GM23248 (cell line): ENCODE measurements at regions not wholly inside any gene's neighbourhood (a gene's known extent, or its start where the extent isn't known, plus 50 kb on each side); places are given as distances from the start of the nearest gene placed in this dataset.

ENCODE experiments used
- DNase-seq: peaks from one replicate; pipeline ENCODE4 v3.0.0-alpha.2; 2015
- H2AFZ ChIP-seq: fragments of 200-600 bp; sonication (generic); 2 replicates; pipeline ENCODE4 v1.6.1; 2016; ENCODE audit warnings: antibody characterized with exemption
- H3F3A ChIP-seq: fragments of 200-600 bp; sonication (generic); 2 replicates; pipeline ENCODE4 v1.6.1; 2016; ENCODE audit warnings: mild to moderate bottlenecking, antibody characterized with exemption, mixed run types; ENCODE audit not compliant: insufficient read depth
- H3K27ac ChIP-seq: fragments of 200-600 bp; sonication (generic); 2 replicates; pipeline ENCODE4 v1.5.1; 2016; ENCODE audit warnings: mild to moderate bottlenecking
- H3K27me3 ChIP-seq: fragments of 200-600 bp; sonication (generic); replicated peaks from 2 replicates; pipeline ENCODE4 v1.6.1; 2016; ENCODE audit warnings: mild to moderate bottlenecking; ENCODE audit not compliant: insufficient read depth
- H3K36me3 ChIP-seq: fragments of 200-600 bp; sonication (generic); 2 replicates; pipeline ENCODE4 v1.6.1; 2016; ENCODE audit warnings: low read depth, mild to moderate bottlenecking
- H3K4me1 ChIP-seq: fragments of 200-600 bp; sonication (generic); 2 replicates; pipeline ENCODE4 v1.6.1; 2016; ENCODE audit warnings: mild to moderate bottlenecking; ENCODE audit not compliant: insufficient read depth
- H3K4me2 ChIP-seq: fragments of 200-600 bp; sonication (generic); one replicate; pipeline ENCODE4 v1.6.1; 2016; ENCODE audit warnings: mild to moderate bottlenecking; ENCODE audit not compliant: unreplicated experiment
- H3K4me3 ChIP-seq: fragments of 200-600 bp; sonication (generic); 2 replicates; pipeline ENCODE4 v1.5.1; 2016; ENCODE audit warnings: mild to moderate bottlenecking
- H3K79me2 ChIP-seq: fragments of 200-600 bp; sonication (generic); 2 replicates; pipeline ENCODE4 v1.6.1; 2016; ENCODE audit warnings: mild to moderate bottlenecking; ENCODE audit not compliant: insufficient read depth
- H3K9ac ChIP-seq: fragments of 200-600 bp; sonication (generic); 2 replicates; pipeline ENCODE4 v1.6.1; 2016; ENCODE audit warnings: mild to moderate bottlenecking
- H3K9me2 ChIP-seq: fragments of 200-600 bp; sonication (generic); 2 replicates; pipeline ENCODE4 v1.6.1; 2016; ENCODE audit warnings: mixed run types, mild to moderate bottlenecking, moderate library complexity; ENCODE audit not compliant: insufficient read depth
- H3K9me3 ChIP-seq: fragments of 200-600 bp; sonication (generic); one replicate; pipeline ENCODE4 v1.6.1; 2017; ENCODE audit warnings: low read depth
- H4K20me1 ChIP-seq: fragments of 200-600 bp; sonication (generic); 2 replicates; pipeline ENCODE4 v1.6.0; 2016; ENCODE audit not compliant: insufficient read depth
- EZH2 ChIP-seq: fragments of 200-600 bp; sonication (generic); IDR thresholded peaks from 2 replicates; pipeline ENCODE4 v1.6.1; 2018; ENCODE audit warnings: antibody characterized with exemption, mild to moderate bottlenecking; ENCODE audit not compliant: insufficient read depth, poor library complexity, severe bottlenecking
- EZH2phosphoT487 ChIP-seq: fragments of 200-600 bp; sonication (generic); IDR thresholded peaks from 2 replicates; pipeline ENCODE4 v1.6.1; 2018; ENCODE audit warnings: antibody characterized with exemption, moderate library complexity, mild to moderate bottlenecking, low read depth; ENCODE audit not compliant: insufficient read depth
- WGBS, 2 experiments: methylation state at CpG; one replicate each; pipeline ENCODE4 v1.1.6; 2015 to 2017; ENCODE audit warnings: low lambda C conversion rate in 2 of 2, low coverage in 1 of 2; ENCODE audit errors: missing lambda C conversion rate in 2 of 2; 5-methylcytosine and 5-hydroxymethylcytosine counted together
- in situ Hi-C: fragments of 300-500 bp; cut with MboI; formaldehyde crosslinking; loops from 2 replicates; pipeline ENCODE4 v1.15.0; 2020

DNA sequence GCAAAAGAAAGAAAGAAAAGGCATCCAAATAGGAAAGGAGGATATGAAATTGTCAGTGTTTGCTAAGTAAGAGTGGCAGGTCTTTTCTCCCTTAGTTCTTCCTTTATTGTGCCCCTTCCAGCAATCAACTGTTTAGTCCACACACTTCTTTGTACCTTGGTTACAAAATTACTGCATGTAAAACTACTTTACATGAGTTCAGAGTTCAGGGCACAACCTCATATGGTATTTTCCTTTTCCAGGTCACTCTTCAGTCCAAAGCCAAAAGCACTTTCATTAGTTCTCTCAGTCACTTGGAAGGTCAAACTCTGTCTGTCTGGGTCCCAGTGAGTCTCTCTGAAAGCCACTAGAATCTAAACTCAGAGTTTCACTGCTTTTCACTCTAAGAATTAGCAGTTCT lies 122.5 kb upstream of the SRD5A2 start:
- TF ChIP-seq EZH2, result no peak
- no peak for TF ChIP-seq EZH2phosphoT487
- Histone ChIP-seq H3K4me3 (no peak overlapping the region), H3K4me1 (no peaks in the 10 kb centered on the region), H3K9me2 (no peaks in the 10 kb centered on the region), H4K20me1 (no peaks in the 10 kb centered on the region), H3K4me2 (no peak overlapping the region), H3K27me3 (0 out of 2 replicates have a peak, but pooled peaks cover 5% of the 10 kb centered on the region), H3K27ac (no peak overlapping the region), H3F3A (no peaks in the 10 kb centered on the region), H2AFZ (no peak overlapping the region), H3K36me3 (no peaks in the 10 kb centered on the region), H3K9ac (no peak overlapping the region), H3K79me2 (no peaks in the 10 kb centered on the region), H3K9me3 (peaks cover 3% of the 10 kb centered on the region)
- in situ Hi-C loops, result no loop called here
- DNase-seq, result no peak

DNA sequence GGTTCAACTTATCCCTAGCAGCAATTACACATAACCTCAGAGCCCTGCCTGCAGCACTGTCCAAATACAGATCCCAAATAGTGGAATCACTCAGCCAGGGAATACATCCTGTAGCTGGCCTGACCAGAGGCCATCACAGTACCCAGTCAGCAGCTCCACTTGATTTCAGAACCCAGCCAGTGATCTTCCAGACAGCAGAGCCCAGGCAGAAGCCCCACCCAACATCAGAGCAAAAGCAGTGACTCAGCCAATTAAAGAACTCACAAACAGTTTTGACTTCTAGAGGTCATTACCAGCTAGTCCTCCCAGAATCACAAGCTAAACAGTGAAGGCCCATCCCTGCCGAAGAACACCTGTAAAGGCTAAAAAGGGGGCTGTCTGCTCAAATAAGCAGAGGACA lies 118.0 kb upstream of the SRD5A2 start:
- H3K79me2 ChIP-seq, result no peaks in the 10 kb centered on the region

DNA sequence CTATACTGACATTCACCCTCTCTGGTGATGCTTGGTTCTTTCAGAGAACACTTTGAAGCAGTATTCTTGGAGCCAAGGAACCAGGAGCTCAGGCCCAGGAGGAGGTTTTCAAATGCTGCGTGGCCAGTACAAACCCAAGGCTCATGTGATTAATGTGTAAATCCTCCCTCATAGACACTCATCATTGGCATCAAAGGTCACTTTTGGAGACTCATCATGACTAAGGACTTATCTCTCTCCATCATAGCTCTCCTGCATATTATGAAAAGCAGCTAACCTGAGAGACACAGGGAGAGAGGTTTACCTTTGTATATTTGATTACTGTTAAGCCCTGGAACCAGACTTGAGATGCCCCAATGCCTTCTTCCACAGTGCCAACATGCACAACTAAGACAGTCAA lies 115.3 kb upstream of the SRD5A2 start:
- H3K9ac ChIP-seq, result no peak overlapping the region
- H3K27ac ChIP-seq, result no peak overlapping the region
- H3K79me2 ChIP-seq, result no peaks in the 10 kb centered on the region
- H3K36me3 ChIP-seq, result no peaks in the 10 kb centered on the region
- no peak overlapping the region for H3K4me3 ChIP-seq
- peaks cover 3% of the 10 kb centered on the region for H3K9me3 ChIP-seq
- no peaks in the 10 kb centered on the region for H3K4me1 ChIP-seq
- TF ChIP-seq EZH2, result no peak
- no peak for TF ChIP-seq EZH2phosphoT487
- H3F3A ChIP-seq, result no peaks in the 10 kb centered on the region
- no peaks in the 10 kb centered on the region for H3K9me2 ChIP-seq
- DNase-seq, result no peak
- no peaks in the 10 kb centered on the region for H4K20me1 ChIP-seq
- no peaks in the 10 kb centered on the region for H3K27me3 ChIP-seq
- H2AFZ ChIP-seq, result no peak overlapping the region
- H3K4me2 ChIP-seq, result no peak overlapping the region
- 0 to 33% methylated on average over 1 of the region's 1 CpG for WGBS, 2 experiments
- in situ Hi-C loops, result no loop called here

More for the DNA sequence above, 118.0 kb upstream of the SRD5A2 start:
- no peak overlapping the region for H3K4me3 ChIP-seq
- H3K4me1 ChIP-seq, result no peaks in the 10 kb centered on the region
- H3K36me3 ChIP-seq, result no peaks in the 10 kb centered on the region
- WGBS, 2 experiments, result 30 to 44% methylated on average over 1 of the region's 1 CpG
- no peak for DNase-seq
- H3K27ac ChIP-seq, result no peak overlapping the region
- TF ChIP-seq EZH2 (no peak), EZH2phosphoT487 (no peak)
- no peaks in the 10 kb centered on the region for H4K20me1 ChIP-seq
- no peak overlapping the region for H3K9ac ChIP-seq
- no peaks in the 10 kb centered on the region for H3K27me3 ChIP-seq
- H3K4me2 ChIP-seq, result no peak overlapping the region
- H2AFZ ChIP-seq, result no peak overlapping the region
- peaks cover 3% of the 10 kb centered on the region for H3K9me3 ChIP-seq
- H3F3A ChIP-seq, result no peaks in the 10 kb centered on the region
- no peaks in the 10 kb centered on the region for H3K9me2 ChIP-seq
- in situ Hi-C loops, result no loop called here

- H3K27ac ChIP-seq, result no peak overlapping the region
- H2AFZ ChIP-seq, result no peak overlapping the region
- H3K9me2 ChIP-seq, result no peaks in the 10 kb centered on the region
- TF ChIP-seq EZH2phosphoT487 (no peak), EZH2 (no peak)
- H3K36me3 ChIP-seq, result no peaks in the 10 kb centered on the region
- no peaks in the 10 kb centered on the region for H3F3A ChIP-seq
- H4K20me1 ChIP-seq, result no peaks in the 10 kb centered on the region
- H3K79me2 ChIP-seq, result no peaks in the 10 kb centered on the region
- H3K9ac ChIP-seq, result no peak overlapping the region
- in situ Hi-C loops, result no loop called here
- H3K4me3 ChIP-seq, result no peak overlapping the region
- no peaks in the 10 kb centered on the region for H3K4me1 ChIP-seq
- H3K9me3 ChIP-seq, result peaks cover 2% of the 10 kb centered on the region
- 0 to 13% methylated on average over 3 of the region's 3 CpGs for WGBS, 2 experiments
- DNase-seq, result peak; percentile 1
- H3K4me2 ChIP-seq, result no peak overlapping the region
- H3K27me3 ChIP-seq, result no peaks in the 10 kb centered on the region
Measured at GRCh38 chr2:31694444-31694843, 113.7 kb upstream of the SRD5A2 start.

- WGBS, 2 experiments, result 17 to 22% methylated on average over 3 of the region's 3 CpGs
- in situ Hi-C loops, result no loop called here
- H3F3A ChIP-seq, result no peaks in the 10 kb centered on the region
- no peaks in the 10 kb centered on the region for H3K9me3 ChIP-seq
- no peaks in the 10 kb centered on the region for H3K9me2 ChIP-seq
- H3K4me2 ChIP-seq, result no peak overlapping the region
- DNase-seq, result peak; percentile 5
- no peak overlapping the region for H3K27ac ChIP-seq
- H3K4me1 ChIP-seq, result no peaks in the 10 kb centered on the region
- H3K4me3 ChIP-seq, result no peak overlapping the region
- H3K79me2 ChIP-seq, result no peaks in the 10 kb centered on the region
- H4K20me1 ChIP-seq, result no peaks in the 10 kb centered on the region
- no peak overlapping the region for H3K9ac ChIP-seq
- no peak overlapping the region for H2AFZ ChIP-seq
- H3K27me3 ChIP-seq, result no peaks in the 10 kb centered on the region
- H3K36me3 ChIP-seq, result no peaks in the 10 kb centered on the region
- TF ChIP-seq EZH2 (no peak), EZH2phosphoT487 (no peak)
Measured at GRCh38 chr2:31693882-31694281, 113.1 kb upstream of the SRD5A2 start.
